HG02870 (cell line): ENCODE measurements at regions not wholly inside any gene's neighbourhood (a gene's known extent, or its start where the extent isn't known, plus 50 kb on each side); places are given as distances from the start of the nearest gene placed in this dataset.

ENCODE experiments used
- ATAC-seq: cut with Tn5 transposase; IDR thresholded peaks from one replicate; pipeline ENCODE4 v1.9.1; 2021; ENCODE audit warnings: mild to moderate bottlenecking, moderate library complexity; ENCODE audit not compliant: unreplicated experiment

GRCh38 chr10:6888434-6888833, 308.4 kb upstream of the PRKCQ start:
- ATAC-seq: no peak

GRCh38 chr10:6885284-6885683, 305.2 kb upstream of the PRKCQ start:
- no peak for ATAC-seq

- ATAC-seq: no peak
These were observed 301.9 kb upstream of the PRKCQ start for GRCh38 chr10:6881987-6882386.

- ATAC-seq: no peak
These were observed 297.8 kb upstream of the PRKCQ start for GRCh38 chr10:6877722-6878392.

- no peak for ATAC-seq
These were observed 297.3 kb upstream of the PRKCQ start for GRCh38 chr10:6877336-6877721.

GRCh38 chr10:6875269-6875865, 295.3 kb upstream of the PRKCQ start:
- ATAC-seq: no peak

- ATAC-seq: no peak
These were observed 291.1 kb upstream of the PRKCQ start for GRCh38 chr10:6871128-6871527.

- ATAC-seq: no peak
These were observed 288.1 kb upstream of the PRKCQ start for GRCh38 chr10:6868036-6868725.

- ATAC-seq: no peak
These were observed 286.7 kb upstream of the PRKCQ start for GRCh38 chr10:6866757-6867156.

- ATAC-seq: no peak
These were observed 284.1 kb upstream of the PRKCQ start for GRCh38 chr10:6864142-6864541.

GRCh38 chr10:6863381-6863780, 283.3 kb upstream of the PRKCQ start:
- ATAC-seq: no peak

GRCh38 chr10:6850452-6850851, 270.4 kb upstream of the PRKCQ start:
- no peak for ATAC-seq

GRCh38 chr10:6847561-6847960, 267.5 kb upstream of the PRKCQ start:
- ATAC-seq: no peak

GRCh38 chr10:6843894-6844650, 264.0 kb upstream of the PRKCQ start:
- ATAC-seq: no peak

- no peak for ATAC-seq
These were observed 263.4 kb upstream of the PRKCQ start for GRCh38 chr10:6843481-6843881.

GRCh38 chr10:6842722-6843121, 262.6 kb upstream of the PRKCQ start:
- ATAC-seq: no peak

GRCh38 chr10:6841761-6842160, 261.7 kb upstream of the PRKCQ start:
- ATAC-seq: no peak

GRCh38 chr10:6840766-6841165, 260.7 kb upstream of the PRKCQ start:
- no peak for ATAC-seq

- ATAC-seq: no peak
These were observed 260.2 kb upstream of the PRKCQ start for GRCh38 chr10:6840201-6840691.

- ATAC-seq: no peak
These were observed 258.0 kb upstream of the PRKCQ start for GRCh38 chr10:6838118-6838517.

- no peak for ATAC-seq
These were observed 253.5 kb upstream of the PRKCQ start for GRCh38 chr10:6833458-6834011.
